OCI-LY7 (cell line): ENCODE measurements at regions not wholly inside any gene's neighbourhood (a gene's known extent, or its start where the extent isn't known, plus 50 kb on each side); places are given as distances from the start of the nearest gene placed in this dataset.

ENCODE experiments used
- BruUV-seq: library from RNA; stranded (reverse); fragments of 400-500 nt; replicated peaks from 2 replicates; lab custom pipeline; 2021; lab: Mats Ljungman, UMichigan
- CTCF ChIA-PET: fragments of 300-600 bp; sonication (Branson Sonifier 250); formaldehyde crosslinking; loops from one replicate; lab custom pipeline; 2022; ENCODE audit warnings: antibody characterized with exemption; ENCODE audit not compliant: unreplicated experiment; lab: Charles Lee
- POLR2A ChIA-PET: fragments of 300-600 bp; sonication (Branson Sonifier 250); formaldehyde crosslinking; loops from one replicate; lab custom pipeline; 2022; ENCODE audit warnings: antibody characterized with exemption; lab: Charles Lee
- DNase-seq: peaks from one replicate; pipeline ENCODE4 v3.0.0-alpha.2; 2015; ENCODE audit warnings: low spot score
- H2AFZ ChIP-seq: fragments of 200-600 bp; sonication (generic), shearing (Covaris generic); 2 replicates; pipeline ENCODE4 v1.6.1; 2014; ENCODE audit warnings: mild to moderate bottlenecking, antibody characterized with exemption, low read length, moderate library complexity
- H3K27ac ChIP-seq: fragments of 200-600 bp; sonication (generic); 2 replicates; pipeline ENCODE4 v1.5.1; 2014; ENCODE audit warnings: mixed run types, low read depth, mild to moderate bottlenecking, moderate library complexity, low read length, inconsistent platforms; ENCODE audit not compliant: poor library complexity, severe bottlenecking
- H3K36me3 ChIP-seq: fragments of 200-600 bp; sonication (generic); 2 replicates; pipeline ENCODE4 v1.6.1; 2014; ENCODE audit warnings: mild to moderate bottlenecking, antibody characterized with exemption, low read length, moderate library complexity, mixed read lengths; ENCODE audit not compliant: insufficient read depth
- H3K4me1 ChIP-seq: fragments of 200-600 bp; sonication (generic); 2 replicates; pipeline ENCODE4 v1.5.1; 2014; ENCODE audit warnings: mild to moderate bottlenecking, low read length; ENCODE audit not compliant: insufficient read depth, poor library complexity, severe bottlenecking
- H3K4me2 ChIP-seq: fragments of 200-600 bp; sonication (generic); 2 replicates; pipeline ENCODE4 v1.6.1; 2014; ENCODE audit warnings: mild to moderate bottlenecking, low read length
- H3K4me3 ChIP-seq: fragments of 200-600 bp; sonication (generic); 2 replicates; pipeline ENCODE4 v1.5.1; 2014; ENCODE audit warnings: mild to moderate bottlenecking, low read depth, low read length; ENCODE audit not compliant: poor library complexity, severe bottlenecking
- H3K79me2 ChIP-seq: fragments of 200-600 bp; sonication (generic); 2 replicates; pipeline ENCODE4 v1.6.1; 2016; ENCODE audit warnings: low read depth, mild to moderate bottlenecking, low read length, moderate library complexity, mixed read lengths; ENCODE audit not compliant: insufficient read depth
- H3K9me2 ChIP-seq: fragments of 200-600 bp; sonication (generic); 2 replicates; pipeline ENCODE4 v1.6.1; 2016; ENCODE audit warnings: mild to moderate bottlenecking, low read length, mixed read lengths; ENCODE audit not compliant: insufficient read depth
- H3K9me3 ChIP-seq: fragments of 200-600 bp; sonication (generic); 2 replicates; pipeline ENCODE4 v1.6.1; 2014; ENCODE audit warnings: mild to moderate bottlenecking, mixed run types, low read length, mixed read lengths
- H4K20me1 ChIP-seq: fragments of 200-600 bp; sonication (generic); 2 replicates; pipeline ENCODE4 v1.6.1; 2014; ENCODE audit warnings: mild to moderate bottlenecking, antibody characterized with exemption, low read length, moderate library complexity, mixed read lengths; ENCODE audit not compliant: insufficient read depth
- EZH2phosphoT487 ChIP-seq: fragments of 200-600 bp; sonication (generic); IDR thresholded peaks from 2 replicates; pipeline ENCODE4 v1.6.1; 2018; ENCODE audit warnings: low read depth, borderline replicate concordance, mild to moderate bottlenecking, mixed run types, antibody characterized with exemption, low read length, moderate library complexity, mixed read lengths
- intact Hi-C: fragments of 100-400 bp; cut with micrococcal nuclease; formaldehyde crosslinking; loops from one replicate; pipeline ENCODE4 v1.10.0; 2022; ENCODE audit not compliant: unreplicated experiment
- TF ChIP-seq, protein P1 (sequence below): fragments of 200-600 bp; sonication (generic); conservative IDR thresholded peaks from 2 replicates; pipeline ENCODE4 v1.5.1; 2014; ENCODE audit warnings: mild to moderate bottlenecking, antibody characterized with exemption, low read length, moderate library complexity, mixed read lengths

- BruUV-seq: no TSS peak
- Histone ChIP-seq H3K9me2 (no peaks in the 10 kb centered on the region), H3K27ac (no peak overlapping the region), H4K20me1 (no peaks in the 10 kb centered on the region), H3K4me1 (peaks cover 11% of the 10 kb centered on the region), H3K4me2 (no peak overlapping the region), H3K9me3 (no peaks in the 10 kb centered on the region), H3K36me3 (no peaks in the 10 kb centered on the region), H3K4me3 (no peak overlapping the region), H3K79me2 (no peaks in the 10 kb centered on the region), H2AFZ (no peak overlapping the region)
- no peak for TF ChIP-seq EZH2phosphoT487
- TF ChIP-seq, protein P1, sequence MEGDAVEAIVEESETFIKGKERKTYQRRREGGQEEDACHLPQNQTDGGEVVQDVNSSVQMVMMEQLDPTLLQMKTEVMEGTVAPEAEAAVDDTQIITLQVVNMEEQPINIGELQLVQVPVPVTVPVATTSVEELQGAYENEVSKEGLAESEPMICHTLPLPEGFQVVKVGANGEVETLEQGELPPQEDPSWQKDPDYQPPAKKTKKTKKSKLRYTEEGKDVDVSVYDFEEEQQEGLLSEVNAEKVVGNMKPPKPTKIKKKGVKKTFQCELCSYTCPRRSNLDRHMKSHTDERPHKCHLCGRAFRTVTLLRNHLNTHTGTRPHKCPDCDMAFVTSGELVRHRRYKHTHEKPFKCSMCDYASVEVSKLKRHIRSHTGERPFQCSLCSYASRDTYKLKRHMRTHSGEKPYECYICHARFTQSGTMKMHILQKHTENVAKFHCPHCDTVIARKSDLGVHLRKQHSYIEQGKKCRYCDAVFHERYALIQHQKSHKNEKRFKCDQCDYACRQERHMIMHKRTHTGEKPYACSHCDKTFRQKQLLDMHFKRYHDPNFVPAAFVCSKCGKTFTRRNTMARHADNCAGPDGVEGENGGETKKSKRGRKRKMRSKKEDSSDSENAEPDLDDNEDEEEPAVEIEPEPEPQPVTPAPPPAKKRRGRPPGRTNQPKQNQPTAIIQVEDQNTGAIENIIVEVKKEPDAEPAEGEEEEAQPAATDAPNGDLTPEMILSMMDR: no peak
- intact Hi-C loops: no loop called here
- POLR2A ChIA-PET: no interaction called here
- DNase-seq: no peak
- CTCF ChIA-PET: no interaction called here
These were observed 103.5 kb upstream of the TNRC6C start for GRCh38 chr17:77854759-77855745.

DNA sequence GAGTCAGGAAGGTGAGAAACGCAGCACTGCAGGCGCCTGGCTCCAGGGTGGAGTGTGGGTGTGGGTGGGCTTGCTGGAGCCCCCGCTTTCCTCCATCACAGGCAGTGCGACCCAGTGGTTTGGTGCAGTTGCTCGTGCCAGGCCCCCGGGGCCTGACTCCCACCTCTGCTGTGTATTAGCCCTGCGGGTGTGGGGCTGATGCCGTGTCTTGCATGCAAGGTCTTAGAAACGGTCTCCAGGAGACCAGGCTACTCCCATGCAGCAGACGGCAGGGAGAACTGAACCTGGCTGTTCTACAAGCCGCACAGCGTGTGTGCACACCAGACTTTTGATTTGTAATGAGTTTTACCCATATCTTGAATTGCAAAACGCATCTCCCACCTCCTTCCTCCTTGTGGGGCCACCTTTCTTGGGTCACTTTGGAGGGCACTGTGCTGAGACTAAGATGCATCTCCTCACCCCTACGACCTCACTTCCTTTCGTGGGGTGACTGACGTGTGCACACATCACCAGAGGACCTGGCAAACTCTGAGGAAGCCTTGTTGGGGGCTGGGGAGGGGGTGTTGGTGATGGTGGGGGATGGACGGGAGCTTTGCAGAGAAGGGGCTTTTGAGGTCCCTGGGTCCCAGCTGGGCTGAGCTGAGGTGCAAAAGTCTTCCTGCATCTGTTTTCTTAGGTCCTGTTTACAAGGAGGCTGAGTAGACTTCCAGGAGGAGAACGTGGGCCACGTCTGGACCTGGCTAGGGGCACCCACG, 101.8 kb upstream of the TNRC6C start:
- CTCF ChIA-PET: no interaction called here
- Histone ChIP-seq H4K20me1 (no peaks in the 10 kb centered on the region), H2AFZ (no peak overlapping the region), H3K4me2 (no peak overlapping the region), H3K4me3 (no peak overlapping the region), H3K79me2 (no peaks in the 10 kb centered on the region), H3K9me2 (no peaks in the 10 kb centered on the region), H3K27ac (no peak overlapping the region), H3K9me3 (no peaks in the 10 kb centered on the region), H3K4me1 (peaks cover 11% of the 10 kb centered on the region), H3K36me3 (no peaks in the 10 kb centered on the region)
- intact Hi-C loops: no loop called here
- no peak for DNase-seq
- no TSS peak for BruUV-seq
- TF ChIP-seq, protein P1: no peak
- no peak for TF ChIP-seq EZH2phosphoT487
- POLR2A ChIA-PET: no interaction called here

DNA sequence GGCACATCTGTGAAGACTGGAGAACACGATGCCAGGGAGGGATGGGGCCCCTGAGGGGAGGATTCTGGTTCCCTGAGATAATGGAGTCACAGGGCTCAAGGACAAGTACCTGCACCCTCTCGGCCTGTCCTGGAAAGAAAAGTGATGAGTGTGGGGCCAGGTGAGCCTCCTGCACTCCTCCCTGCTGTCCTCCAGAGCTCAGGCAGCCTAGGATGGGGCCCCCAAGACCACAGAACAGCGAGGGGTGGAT, 101.3 kb upstream of the TNRC6C start:
- Histone ChIP-seq H4K20me1 (no peaks in the 10 kb centered on the region), H3K36me3 (no peaks in the 10 kb centered on the region), H3K79me2 (no peaks in the 10 kb centered on the region), H2AFZ (no peak overlapping the region), H3K4me3 (no peak overlapping the region), H3K4me1 (peaks cover 11% of the 10 kb centered on the region), H3K9me2 (no peaks in the 10 kb centered on the region), H3K27ac (no peak overlapping the region), H3K9me3 (no peaks in the 10 kb centered on the region), H3K4me2 (no peak overlapping the region)
- no TSS peak for BruUV-seq
- no peak for TF ChIP-seq EZH2phosphoT487
- TF ChIP-seq, protein P1: no peak
- DNase-seq: no peak
- intact Hi-C loops: no loop called here
- CTCF ChIA-PET: no interaction called here
- POLR2A ChIA-PET: no interaction called here
